Endothelial cell of umbilical vein (primary cell): ENCODE measurements at regions not wholly inside any gene's neighbourhood (a gene's known extent, or its start where the extent isn't known, plus 50 kb on each side); places are given as distances from the start of the nearest gene placed in this dataset.

Source experiments
- BruUV-seq: library from RNA; stranded (reverse); fragments of 400-500 nt; replicated peaks from 2 replicates; lab custom pipeline; 2021; lab: Mats Ljungman, UMichigan
- CTCF ChIA-PET: fragments of 300-600, 350-600 bp; sonication (Branson Sonifier 250); formaldehyde crosslinking; loops from one replicate; lab custom pipeline; 2021; ENCODE audit warnings: antibody characterized with exemption, inconsistent platforms; lab: Charles Lee
- POLR2A ChIA-PET: fragments of 300-600, 350-600 bp; sonication (Branson Sonifier 250); formaldehyde crosslinking; loops from one replicate; lab custom pipeline; 2021; ENCODE audit warnings: antibody characterized with exemption, inconsistent platforms; lab: Charles Lee
- DNase-seq: peaks from one replicate; pipeline ENCODE4 v3.0.0-alpha.2; 2011; ENCODE audit warnings: low read depth, low spot score
- FAIRE-seq: peaks from 2 replicates; lab custom pipeline; 2011; peaks lifted over from hg19 to GRCh38; lab: Jason Lieb, UNC
- H2AFZ ChIP-seq: 2 replicates; pipeline ENCODE4 v1.6.0; 2012; ENCODE audit warnings: low read depth, low read length, control low read depth, inconsistent platforms
- H3K27ac ChIP-seq: 2 replicates; pipeline ENCODE4 v1.5.1; 2011; ENCODE audit warnings: low read depth, mild to moderate bottlenecking, control low read depth, low read length, moderate library complexity; ENCODE audit not compliant: insufficient read depth
- H3K27me3 ChIP-seq, 2 experiments: 2 replicates each; pipeline versions ENCODE4 v1.6.0 to v1.6.1; 2011; ENCODE audit warnings: low read length in 2 of 2, mixed read lengths in 1 of 2; ENCODE audit not compliant: control insufficient read depth in 2 of 2, insufficient read depth in 2 of 2
- H3K36me3 ChIP-seq, 2 experiments: 2 replicates in 1 of 2; 3 replicates in 1 of 2; pipeline ENCODE4 v1.5.1; 2011; ENCODE audit warnings: low read length in 2 of 2, mild to moderate bottlenecking in 1 of 2, moderate library complexity in 1 of 2; ENCODE audit not compliant: control insufficient read depth in 2 of 2, insufficient read depth in 2 of 2; ENCODE audit errors: extremely low read depth in 1 of 2
- H3K4me1 ChIP-seq: 3 replicates; pipeline ENCODE4 v1.5.1; 2011; ENCODE audit warnings: mild to moderate bottlenecking, low read length; ENCODE audit not compliant: control insufficient read depth, insufficient read depth; ENCODE audit errors: extremely low read depth
- H3K4me2 ChIP-seq: 2 replicates; pipeline ENCODE4 v1.6.1; 2011; ENCODE audit warnings: low read length, control low read depth, mixed read lengths; ENCODE audit not compliant: insufficient read depth
- H3K4me3 ChIP-seq, 3 experiments: fragments of 200-600 bp in 1 of 3; sonication (generic), shearing (Covaris generic) in 1 of 3; replicated peaks in 1 of 3; 2 replicates each; pipeline ENCODE4 v1.5.1; 2011 to 2016; ENCODE audit warnings: control low read depth in 3 of 3, low read length in 3 of 3, mild to moderate bottlenecking in 2 of 3, inconsistent platforms in 1 of 3, low read depth in 1 of 3, moderate library complexity in 1 of 3; ENCODE audit not compliant: insufficient read depth in 1 of 3
- H3K79me2 ChIP-seq: 2 replicates; pipeline ENCODE4 v1.6.0; 2012; ENCODE audit warnings: low read length, inconsistent platforms; ENCODE audit not compliant: control insufficient read depth, insufficient read depth
- H3K9ac ChIP-seq: replicated peaks from 2 replicates; pipeline ENCODE3; 2011; ENCODE audit warnings: low read length, control low read depth; ENCODE audit not compliant: insufficient read depth; ENCODE audit errors: extremely low read depth
- H3K9me1 ChIP-seq: replicated peaks from 3 replicates; pipeline ENCODE4 v1.6.0; 2011; ENCODE audit warnings: mild to moderate bottlenecking, low read length; ENCODE audit not compliant: control insufficient read depth, insufficient read depth; ENCODE audit errors: extremely low read depth
- H3K9me3 ChIP-seq: replicated peaks from 2 replicates; pipeline ENCODE4 v1.5.1; 2012; ENCODE audit warnings: low read length, inconsistent platforms; ENCODE audit not compliant: control insufficient read depth, insufficient read depth
- H4K20me1 ChIP-seq: replicated peaks from 2 replicates; pipeline ENCODE3; 2011; ENCODE audit warnings: mild to moderate bottlenecking, low read length; ENCODE audit not compliant: control insufficient read depth, insufficient read depth; ENCODE audit errors: extremely low read depth
- CTCF ChIP-seq, 2 donors: IDR thresholded peaks; 1 replicate in 1 of 2; 2 replicates in 1 of 2; pipeline ENCODE4 v1.5.1; 2011; ENCODE audit warnings: low read length in 2 of 2, mild to moderate bottlenecking in 2 of 2, moderate library complexity in 2 of 2, control low read depth in 1 of 2, inconsistent platforms in 1 of 2, low read depth in 1 of 2; ENCODE audit not compliant: insufficient read depth in 1 of 2; ENCODE audit errors: extremely low read depth in 1 of 2
- EZH2 ChIP-seq: IDR thresholded peaks from 2 replicates; pipeline ENCODE4 v1.6.1; 2012; ENCODE audit warnings: borderline replicate concordance, low read depth, mild to moderate bottlenecking, moderate library complexity, low read length, inconsistent platforms; ENCODE audit not compliant: severe bottlenecking
- FOS ChIP-seq: IDR thresholded peaks from 2 replicates; pipeline ENCODE4 v1.6.1; 2011; ENCODE audit warnings: mild to moderate bottlenecking, low read length, moderate library complexity, borderline replicate concordance; ENCODE audit not compliant: insufficient read depth
- GATA2 ChIP-seq: IDR thresholded peaks from 2 replicates; pipeline ENCODE4 v1.7.0; 2011; ENCODE audit warnings: low read depth, mild to moderate bottlenecking, moderate library complexity, mixed read lengths, low read length; ENCODE audit not compliant: insufficient read length, insufficient read depth
- JUN ChIP-seq: IDR thresholded peaks from 2 replicates; pipeline ENCODE4 v1.6.1; 2011; ENCODE audit warnings: borderline replicate concordance, low read depth; ENCODE audit not compliant: insufficient read length, insufficient read depth
- MAX ChIP-seq: IDR thresholded peaks from 2 replicates; pipeline ENCODE4 v1.6.1; 2011; ENCODE audit not compliant: insufficient read depth, insufficient read length
- MYC ChIP-seq: IDR thresholded peaks from one replicate; pipeline ENCODE4 v1.6.1; 2011; ENCODE audit warnings: mild to moderate bottlenecking, low read depth, low read length
- POLR2A ChIP-seq: IDR thresholded peaks from 2 replicates; pipeline ENCODE4 v1.6.1; 2012; ENCODE audit warnings: low read depth, mild to moderate bottlenecking, control low read depth, low read length
- POLR2AphosphoS5 ChIP-seq: IDR thresholded peaks from 2 replicates; pipeline ENCODE4 v1.6.1; 2012; ENCODE audit warnings: low read depth, mild to moderate bottlenecking, control low read depth, low read length, moderate library complexity; ENCODE audit not compliant: insufficient read depth
- dilution Hi-C: fragments of 300-500 bp; cut with MboI; formaldehyde crosslinking; loops from one replicate; pipeline ENCODE4 v1.15.0; 2019; ENCODE audit warnings: low sequenced_read_pairs; ENCODE audit not compliant: extremely low pct_ligation_motif_present
- intact Hi-C: fragments of 100-400 bp; cut with micrococcal nuclease; formaldehyde crosslinking; loops from one replicate; pipeline ENCODE4 v1.10.0; 2022

- DNase-seq (no peak), FAIRE-seq (no peak)
- Histone ChIP-seq H3K9me1 (no peaks in the 10 kb centered on the region), H3K4me2 (no peak overlapping the region), H3K9ac (no peak overlapping the region), H3K79me2 (no peaks in the 10 kb centered on the region), H3K4me3 (no peak overlapping the region), H3K9me3 (no peaks in the 10 kb centered on the region), H2AFZ (no peak overlapping the region), H3K36me3 (no peaks in the 10 kb centered on the region), H3K27ac (no peak overlapping the region), H3K27me3 (no peaks in the 10 kb centered on the region), H3K4me1 (no peaks in the 10 kb centered on the region), H4K20me1 (no peaks in the 10 kb centered on the region)
- intact Hi-C loops: no loop called here
- CTCF ChIA-PET: interaction anchor here (2.1 kb wide), 1 partner anchor 13 kb away, joined by 6 read pairs; no protein-coding TSS in a partner anchor
- POLR2A ChIA-PET: no interaction called here
- no TSS peak for BruUV-seq
- dilution Hi-C loops: no loop called here
- TF ChIP-seq POLR2AphosphoS5 (no peak), CTCF (IDR thresholded peaks at IDR 0.05; ENCODE audit: extremely low read depth in 1 of 2, insufficient read depth in 1 of 2, low read depth in 1 of 2, low read length in 2 of 2) (no peak), EZH2 (no peak), FOS (no peak), MAX (no peak), GATA2 (no peak), MYC (no peak), POLR2A (no peak), JUN (no peak)
Observed at GRCh38 chr6:139426795-139427194, 52.3 kb upstream of the CITED2 start.
